Suprapubic skin (tissue), 4 donors: ENCODE measurements at regions not wholly inside any gene's neighbourhood (a gene's known extent, or its start where the extent isn't known, plus 50 kb on each side); places are given as distances from the start of the nearest gene placed in this dataset.

ENCODE experiments used
- DNase-seq, 2 donors: peaks; one replicate each; pipeline ENCODE4 v3.0.0-alpha.2; 2019; ENCODE audit warnings: low spot score in 2 of 2
- H3K27ac ChIP-seq: fragments of 200-600 bp; sonication (generic); one replicate; pipeline ENCODE4 v1.5.1; 2019
- H3K27me3 ChIP-seq: fragments of 200-600 bp; sonication (generic); one replicate; pipeline ENCODE4 v1.5.1; 2019
- H3K36me3 ChIP-seq: fragments of 200-600 bp; sonication (generic); one replicate; pipeline ENCODE4 v1.5.1; 2019
- H3K4me1 ChIP-seq: fragments of 200-600 bp; sonication (generic); one replicate; pipeline ENCODE4 v1.5.1; 2019
- H3K4me3 ChIP-seq: fragments of 200-600 bp; sonication (generic); one replicate; pipeline ENCODE4 v1.5.1; 2019; ENCODE audit warnings: mild to moderate bottlenecking
- H3K9me3 ChIP-seq: fragments of 200-600 bp; sonication (generic); one replicate; pipeline ENCODE4 v1.5.1; 2019
- EP300 ChIP-seq: sonication (generic); formaldehyde crosslinking; IDR thresholded peaks from one replicate; pipeline ENCODE4 v1.6.1; 2017; ENCODE audit warnings: antibody characterized with exemption
- POLR2A ChIP-seq, 2 donors: fragments of 450-650 bp; IDR thresholded peaks; one replicate each; pipeline ENCODE4 v1.6.1; 2017; ENCODE audit warnings: antibody characterized with exemption in 2 of 2, mild to moderate bottlenecking in 2 of 2, moderate library complexity in 2 of 2
- POLR2AphosphoS5 ChIP-seq, 3 donors: sonication (generic); formaldehyde crosslinking; IDR thresholded peaks; one replicate each; pipeline ENCODE4 v1.6.1; 2017; ENCODE audit warnings: antibody characterized with exemption in 3 of 3
- WGBS: methylation state at CpG from one replicate; pipeline ENCODE4 v1.1.5; 2018; 5-methylcytosine and 5-hydroxymethylcytosine counted together
- TF ChIP-seq, protein P1 (sequence below), 2 donors: fragments of 200-600 bp in 1 of 2; fragments of 450-650 bp in 1 of 2; sonication (generic) in 1 of 2; IDR thresholded peaks; one replicate each; pipeline ENCODE4 v1.5.1; 2016 to 2019; ENCODE audit warnings: antibody characterized with exemption in 2 of 2, mild to moderate bottlenecking in 1 of 2, moderate library complexity in 1 of 2

DNA sequence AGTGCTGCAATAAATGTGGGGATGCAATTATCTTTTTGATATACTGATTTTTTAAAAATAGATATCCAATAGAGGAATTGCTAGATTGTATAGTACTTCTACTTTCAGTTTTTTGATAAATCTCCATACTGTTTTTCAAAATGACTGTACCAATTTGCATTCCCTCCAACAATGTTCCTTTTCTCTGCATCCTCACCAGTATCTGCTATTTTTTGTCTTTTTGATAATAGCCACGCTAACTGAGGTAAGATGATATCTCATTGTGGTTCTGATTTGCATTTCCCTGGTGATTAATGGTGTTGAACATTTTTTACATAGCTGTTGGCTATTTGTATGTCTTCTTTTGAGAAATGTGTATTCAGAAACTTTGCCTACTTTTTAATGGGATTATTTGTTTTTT, 217.7 kb upstream of the MTPN start:
- H3K27ac ChIP-seq: no peak overlapping the region
- no peaks in the 10 kb centered on the region for H3K27me3 ChIP-seq
- H3K36me3 ChIP-seq: no peaks in the 10 kb centered on the region
- H3K4me3 ChIP-seq: no peak overlapping the region
- TF ChIP-seq EP300: no peak
- TF ChIP-seq, protein P1, sequence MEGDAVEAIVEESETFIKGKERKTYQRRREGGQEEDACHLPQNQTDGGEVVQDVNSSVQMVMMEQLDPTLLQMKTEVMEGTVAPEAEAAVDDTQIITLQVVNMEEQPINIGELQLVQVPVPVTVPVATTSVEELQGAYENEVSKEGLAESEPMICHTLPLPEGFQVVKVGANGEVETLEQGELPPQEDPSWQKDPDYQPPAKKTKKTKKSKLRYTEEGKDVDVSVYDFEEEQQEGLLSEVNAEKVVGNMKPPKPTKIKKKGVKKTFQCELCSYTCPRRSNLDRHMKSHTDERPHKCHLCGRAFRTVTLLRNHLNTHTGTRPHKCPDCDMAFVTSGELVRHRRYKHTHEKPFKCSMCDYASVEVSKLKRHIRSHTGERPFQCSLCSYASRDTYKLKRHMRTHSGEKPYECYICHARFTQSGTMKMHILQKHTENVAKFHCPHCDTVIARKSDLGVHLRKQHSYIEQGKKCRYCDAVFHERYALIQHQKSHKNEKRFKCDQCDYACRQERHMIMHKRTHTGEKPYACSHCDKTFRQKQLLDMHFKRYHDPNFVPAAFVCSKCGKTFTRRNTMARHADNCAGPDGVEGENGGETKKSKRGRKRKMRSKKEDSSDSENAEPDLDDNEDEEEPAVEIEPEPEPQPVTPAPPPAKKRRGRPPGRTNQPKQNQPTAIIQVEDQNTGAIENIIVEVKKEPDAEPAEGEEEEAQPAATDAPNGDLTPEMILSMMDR (IDR thresholded peaks at IDR 0.05): no peak
- TF ChIP-seq POLR2AphosphoS5 (IDR thresholded peaks at IDR 0.05): no peak
- no peak for TF ChIP-seq POLR2A (IDR thresholded peaks at IDR 0.05)
- 74% methylated on average over 1 of the region's 1 CpG for WGBS
- no peak for DNase-seq
- H3K9me3 ChIP-seq: peaks cover 11% of the 10 kb centered on the region
- H3K4me1 ChIP-seq: no peaks in the 10 kb centered on the region

DNA sequence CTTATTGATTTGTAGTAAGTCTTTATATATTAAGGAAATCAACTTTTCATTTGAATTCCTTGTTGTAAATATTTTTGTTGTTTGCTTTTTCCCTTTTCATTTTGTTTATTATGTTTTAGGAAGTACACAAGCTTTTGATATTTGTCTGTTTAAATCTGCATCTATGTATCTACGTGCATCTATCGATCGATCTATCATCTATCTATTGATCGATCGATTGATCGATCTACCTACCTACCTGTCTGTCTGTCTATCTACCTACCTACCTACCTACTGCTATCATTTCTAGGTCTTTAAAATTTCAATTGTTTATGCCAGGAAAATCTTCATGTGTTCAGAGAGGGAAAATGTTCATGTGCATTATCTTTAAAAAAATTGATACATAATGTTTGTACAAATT, 216.8 kb upstream of the MTPN start:
- no peak overlapping the region for H3K27ac ChIP-seq
- 95% methylated on average over 6 of the region's 6 CpGs for WGBS
- no peaks in the 10 kb centered on the region for H3K27me3 ChIP-seq
- no peak overlapping the region for H3K4me3 ChIP-seq
- no peaks in the 10 kb centered on the region for H3K36me3 ChIP-seq
- no peaks in the 10 kb centered on the region for H3K4me1 ChIP-seq
- DNase-seq: no peak
- TF ChIP-seq EP300: no peak
- no peak for TF ChIP-seq POLR2AphosphoS5 (IDR thresholded peaks at IDR 0.05)
- TF ChIP-seq, protein P1 (IDR thresholded peaks at IDR 0.05): no peak
- TF ChIP-seq POLR2A (IDR thresholded peaks at IDR 0.05): no peak
- peaks cover 11% of the 10 kb centered on the region for H3K9me3 ChIP-seq

DNA sequence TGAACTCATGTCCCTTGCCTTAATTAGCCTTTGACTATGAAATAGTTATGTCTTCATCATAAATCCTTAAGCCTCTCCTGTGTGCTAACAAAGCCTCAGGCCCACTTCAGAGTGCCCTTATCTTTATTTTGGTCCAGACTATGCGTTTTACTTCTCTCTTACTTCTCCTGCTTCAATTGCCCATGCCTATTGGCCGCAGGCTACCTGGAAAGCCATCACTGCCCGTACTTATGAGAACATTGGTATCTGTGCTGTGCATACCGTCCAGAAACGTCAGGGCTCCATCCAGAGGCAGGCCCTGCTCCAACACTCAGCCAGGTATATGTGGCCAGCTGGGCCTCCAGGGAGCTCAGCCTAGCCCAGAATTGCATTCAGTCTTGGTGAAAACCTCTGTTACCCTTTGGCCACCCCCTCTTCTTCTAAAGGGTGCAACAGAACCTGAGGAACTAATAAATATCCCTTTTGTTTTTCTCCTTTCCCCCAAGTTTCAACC, 212.4 kb upstream of the MTPN start:
- no peaks in the 10 kb centered on the region for H3K36me3 ChIP-seq
- no peak for DNase-seq
- no peak overlapping the region for H3K4me3 ChIP-seq
- no peak for TF ChIP-seq POLR2A (IDR thresholded peaks at IDR 0.05)
- 77% methylated on average over 5 of the region's 5 CpGs for WGBS
- H3K4me1 ChIP-seq: no peaks in the 10 kb centered on the region
- no peaks in the 10 kb centered on the region for H3K27me3 ChIP-seq
- H3K27ac ChIP-seq: no peak overlapping the region
- no peaks in the 10 kb centered on the region for H3K9me3 ChIP-seq

DNA sequence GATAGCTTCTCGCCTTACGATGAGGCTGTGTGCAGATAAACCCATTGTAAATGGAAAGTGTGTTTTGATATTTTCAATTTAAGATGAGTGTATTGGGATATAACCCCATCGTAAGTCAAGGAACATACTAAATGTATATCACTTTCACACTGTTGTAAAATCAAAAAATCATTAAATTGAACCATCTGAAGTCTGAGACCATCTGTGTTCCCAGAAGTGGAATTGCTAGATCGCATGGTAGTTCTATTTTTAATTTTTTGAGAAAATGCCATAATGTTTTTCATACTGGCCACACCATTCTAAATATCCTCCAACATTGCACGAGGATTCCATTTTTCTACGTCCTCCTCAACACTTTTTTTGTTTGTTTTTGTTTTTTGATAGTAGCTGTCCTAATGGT, 209.1 kb upstream of the MTPN start:
- H3K4me3 ChIP-seq: no peak overlapping the region
- no peak for TF ChIP-seq EP300
- no peak for TF ChIP-seq POLR2A (IDR thresholded peaks at IDR 0.05)
- no peak for TF ChIP-seq POLR2AphosphoS5 (IDR thresholded peaks at IDR 0.05)
- TF ChIP-seq, protein P1 (IDR thresholded peaks at IDR 0.05): no peak

DNA sequence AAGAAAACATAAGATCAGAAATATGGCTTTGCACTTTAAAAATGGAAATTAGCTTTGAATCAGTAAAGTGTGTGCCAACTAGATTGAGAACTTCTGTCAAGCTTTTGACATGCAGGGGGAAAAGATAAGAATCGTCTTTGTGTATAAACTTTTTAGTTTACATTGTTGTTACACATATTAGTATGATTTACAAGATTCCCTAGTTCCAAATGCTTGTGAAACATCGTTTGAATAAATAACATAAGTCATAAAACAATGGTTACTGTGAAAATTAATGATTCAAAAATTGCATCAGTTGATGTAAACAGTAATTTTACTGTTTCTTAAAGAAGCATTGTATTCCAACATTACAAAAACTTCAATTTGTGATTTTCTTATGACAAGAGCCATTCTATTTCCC, 207.6 kb upstream of the MTPN start:
- Histone ChIP-seq H3K36me3 (no peaks in the 10 kb centered on the region), H3K27ac (no peak overlapping the region), H3K4me1 (no peaks in the 10 kb centered on the region), H3K4me3 (no peak overlapping the region), H3K9me3 (no peaks in the 10 kb centered on the region), H3K27me3 (no peaks in the 10 kb centered on the region)
- no peak for DNase-seq
- TF ChIP-seq POLR2AphosphoS5 (IDR thresholded peaks at IDR 0.05): no peak
- TF ChIP-seq POLR2A (IDR thresholded peaks at IDR 0.05): no peak
- TF ChIP-seq, protein P1 (IDR thresholded peaks at IDR 0.05): no peak
- no peak for TF ChIP-seq EP300
- 29% methylated on average over 2 of the region's 2 CpGs for WGBS

More for the DNA sequence above, 209.1 kb upstream of the MTPN start:
- Histone ChIP-seq H3K4me1 (no peaks in the 10 kb centered on the region), H3K9me3 (no peaks in the 10 kb centered on the region), H3K27ac (no peak overlapping the region), H3K27me3 (no peaks in the 10 kb centered on the region), H3K36me3 (no peaks in the 10 kb centered on the region)
- WGBS: 83% methylated on average over 6 of the region's 6 CpGs
- no peak for DNase-seq

DNA sequence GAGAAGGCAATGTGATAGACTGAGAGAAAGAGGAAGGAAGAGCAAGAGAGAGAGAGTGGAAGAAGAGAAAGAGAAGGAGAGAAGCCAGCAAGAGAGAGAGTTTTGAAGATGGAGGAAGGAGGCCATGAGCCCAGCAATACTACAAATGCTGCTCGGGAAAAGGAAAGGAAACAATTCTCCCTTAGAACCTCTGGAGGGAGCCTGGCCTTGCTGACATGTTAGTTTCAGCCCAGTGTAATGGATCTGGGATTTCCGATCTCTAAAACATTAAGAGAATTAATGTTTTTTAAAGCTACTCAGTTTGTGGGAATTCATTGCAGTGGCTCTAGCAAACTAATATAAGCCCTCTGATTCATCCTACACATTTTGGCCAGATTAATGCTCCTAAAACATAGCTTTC, 206.8 kb upstream of the MTPN start:
- TF ChIP-seq, protein P1 (IDR thresholded peaks at IDR 0.05): no peak
- TF ChIP-seq POLR2AphosphoS5 (IDR thresholded peaks at IDR 0.05) (no peak), POLR2A (IDR thresholded peaks at IDR 0.05) (no peak), EP300 (no peak)
- Histone ChIP-seq H3K9me3 (no peaks in the 10 kb centered on the region), H3K4me1 (no peaks in the 10 kb centered on the region), H3K27ac (no peak overlapping the region), H3K27me3 (no peaks in the 10 kb centered on the region), H3K4me3 (no peak overlapping the region), H3K36me3 (no peaks in the 10 kb centered on the region)
- 41% methylated on average over 2 of the region's 2 CpGs for WGBS
- DNase-seq: no peak
